T-helper 2 cell (primary cell): ENCODE measurements at regions not wholly inside any gene's neighbourhood (a gene's known extent, or its start where the extent isn't known, plus 50 kb on each side); places are given as distances from the start of the nearest gene placed in this dataset.
"Not testable (repeated sequence)": the region's sequence is repeated elsewhere in the genome, so short reads cannot be mapped to it uniquely, and the experiment has no call there.

ENCODE experiments used
- DNase-seq, 5 experiments: peaks; one replicate each; pipeline versions ENCODE4 v3.0.0 to v3.0.0-alpha.2; 2012 to 2022

DNA sequence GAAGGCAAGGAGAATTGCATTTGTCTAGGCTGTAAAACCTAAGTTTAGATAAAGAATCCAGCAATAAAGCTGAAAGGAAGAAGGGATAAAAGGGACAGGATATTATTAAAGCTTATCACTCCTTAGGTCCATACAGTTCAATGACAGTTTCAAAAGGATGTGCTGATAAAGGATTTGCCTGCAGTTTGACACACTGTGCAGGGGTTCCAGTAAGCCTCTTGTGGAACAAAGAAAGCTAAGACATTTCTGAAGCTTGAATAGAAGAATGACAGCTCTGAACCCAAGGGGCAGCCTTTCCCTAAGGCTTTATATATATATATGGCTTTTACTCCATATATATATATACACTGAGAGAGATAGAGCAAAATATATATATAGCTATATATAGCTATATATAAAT, 276.8 kb upstream of the GRM3 start:
- no peak for DNase-seq

- not testable (repeated sequence) for DNase-seq
These were observed 303.3 kb upstream of the GRM3 start for GRCh38 chr7:86340407-86340806.

GRCh38 chr7:86339051-86339450, 304.7 kb upstream of the GRM3 start:
- DNase-seq: no peak

DNA sequence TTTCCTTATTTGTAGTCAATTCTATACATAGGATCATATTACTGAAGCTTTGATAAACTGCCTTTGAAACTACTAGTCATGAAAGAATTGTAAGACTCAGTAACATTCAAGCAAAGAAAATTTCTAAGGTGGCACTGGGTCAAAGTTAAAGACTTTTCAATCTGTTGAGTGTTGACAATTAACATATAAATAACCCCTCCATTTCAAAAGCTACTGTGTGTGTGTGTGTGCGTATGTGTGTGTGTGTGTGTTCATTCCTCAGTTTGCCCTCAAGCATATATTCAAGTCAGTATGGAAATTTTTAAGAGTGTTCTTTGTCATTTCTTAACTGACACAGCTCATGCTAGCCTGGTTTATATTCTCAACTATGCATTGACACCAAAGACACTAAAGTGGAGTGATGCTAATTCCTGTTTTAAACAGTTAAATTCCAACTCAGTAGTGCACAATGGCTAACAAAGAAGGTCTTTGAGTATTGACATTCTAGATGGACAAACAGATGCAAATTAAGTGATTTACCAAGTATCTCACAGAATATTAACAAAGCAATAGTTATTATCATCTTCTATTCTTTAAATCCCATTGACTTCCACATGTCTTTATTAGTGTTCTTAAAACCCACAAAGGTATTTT, 314.8 kb upstream of the GRM3 start:
- DNase-seq: no peak

- no peak for DNase-seq
These were observed 316.9 kb upstream of the GRM3 start for GRCh38 chr7:86326847-86327246.

DNA sequence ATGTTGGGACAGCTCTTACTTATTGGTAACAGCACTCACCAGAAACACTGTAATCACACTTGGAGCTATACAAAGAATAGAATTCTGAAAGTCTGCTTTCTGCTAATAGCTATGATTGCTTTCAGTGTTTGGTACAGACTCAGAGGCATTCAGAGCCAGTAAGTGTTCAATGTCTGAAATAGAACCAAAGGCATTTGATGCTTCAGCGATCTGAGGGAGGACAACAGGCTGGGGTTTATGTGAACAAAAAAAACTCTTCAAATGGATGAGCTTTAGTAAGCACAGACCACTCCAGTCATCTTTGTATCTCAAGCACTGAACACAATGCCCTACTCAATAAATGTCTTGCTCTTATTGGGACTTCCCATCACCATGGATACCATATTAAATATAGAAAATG, 322.8 kb upstream of the GRM3 start:
- DNase-seq: no peak

GRCh38 chr7:86320341-86320740, 323.4 kb upstream of the GRM3 start:
- no peak for DNase-seq

DNA sequence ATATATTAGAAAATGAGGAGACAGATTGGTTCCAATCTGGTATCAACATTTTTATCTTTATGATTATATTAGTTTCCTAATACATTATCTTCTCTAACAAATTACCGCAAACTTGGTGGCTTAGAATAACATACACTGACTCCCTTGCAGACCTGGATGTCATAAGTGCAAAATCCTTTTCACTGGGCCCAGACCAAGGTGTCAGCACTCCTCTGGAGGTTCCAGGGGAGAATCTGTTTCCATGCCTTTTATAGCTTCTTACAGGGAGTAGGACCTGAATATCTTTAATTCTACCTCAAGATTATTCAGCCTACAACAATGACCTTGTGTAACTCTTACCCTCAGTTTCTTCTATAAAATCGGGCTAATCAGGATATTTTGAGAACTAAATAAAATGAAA, 329.9 kb upstream of the GRM3 start:
- DNase-seq: no peak

GRCh38 chr7:86301301-86301700, 342.4 kb upstream of the GRM3 start:
- no peak for DNase-seq

GRCh38 chr7:86295526-86295925, 348.2 kb upstream of the GRM3 start:
- no peak for DNase-seq

GRCh38 chr7:86282014-86282682, 361.6 kb upstream of the GRM3 start:
- DNase-seq: no peak

DNA sequence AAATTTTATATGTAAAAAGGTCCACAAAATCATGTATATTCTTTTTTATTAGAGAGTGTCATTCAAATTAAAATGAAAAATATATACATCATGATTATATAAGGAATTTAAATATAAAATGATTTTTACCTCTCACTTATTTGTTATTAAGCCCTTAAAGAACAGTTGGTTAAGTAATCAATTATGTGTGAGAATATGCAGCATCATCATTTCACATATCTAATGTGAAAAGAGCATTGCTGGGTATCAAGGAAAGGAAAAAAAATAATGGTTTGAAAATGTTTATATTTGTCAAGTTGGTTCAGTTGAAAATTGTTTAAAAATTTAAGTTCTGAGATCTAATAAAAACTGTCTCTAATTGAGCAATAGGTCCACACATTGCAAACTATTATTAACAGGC, 363.6 kb upstream of the GRM3 start:
- DNase-seq: no peak

DNA sequence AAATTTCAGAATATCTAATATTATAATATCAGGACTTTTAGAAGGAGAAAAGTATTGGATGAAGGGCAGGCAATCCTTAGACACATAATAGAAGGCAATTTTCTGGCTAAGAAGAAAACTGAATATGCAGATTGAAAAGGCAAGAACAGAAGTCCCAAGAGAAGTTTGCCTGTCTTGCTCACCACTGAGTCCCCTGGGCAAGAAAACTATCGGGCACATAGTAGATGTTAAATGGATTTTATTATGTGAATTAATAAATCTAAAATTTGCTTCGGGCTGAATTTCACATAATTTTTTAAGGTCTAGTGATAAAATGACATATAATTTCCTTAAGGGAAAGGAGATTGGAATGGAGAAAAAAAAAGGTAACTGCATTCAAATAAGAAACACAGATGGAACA, 380.9 kb upstream of the GRM3 start:
- no peak for DNase-seq

DNA sequence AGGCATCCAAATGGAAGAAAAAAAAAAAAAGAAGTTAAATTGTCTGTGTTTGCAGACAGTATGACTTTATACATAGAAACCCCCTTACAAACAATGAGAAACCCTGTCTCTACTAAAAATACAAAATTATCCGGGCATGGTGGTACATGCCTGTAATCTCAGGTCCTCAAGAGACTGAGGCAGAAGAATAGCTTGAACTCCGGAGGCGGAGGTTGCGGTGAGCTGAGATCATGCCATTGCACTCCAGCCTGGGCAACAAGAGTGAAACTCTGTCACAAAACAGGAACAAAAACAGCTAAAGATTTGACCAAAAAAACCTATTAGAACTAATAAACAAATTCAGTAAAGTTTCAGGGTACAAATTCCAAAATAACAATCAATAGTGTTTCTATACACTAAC, 385.8 kb upstream of the GRM3 start:
- DNase-seq: no peak

DNA sequence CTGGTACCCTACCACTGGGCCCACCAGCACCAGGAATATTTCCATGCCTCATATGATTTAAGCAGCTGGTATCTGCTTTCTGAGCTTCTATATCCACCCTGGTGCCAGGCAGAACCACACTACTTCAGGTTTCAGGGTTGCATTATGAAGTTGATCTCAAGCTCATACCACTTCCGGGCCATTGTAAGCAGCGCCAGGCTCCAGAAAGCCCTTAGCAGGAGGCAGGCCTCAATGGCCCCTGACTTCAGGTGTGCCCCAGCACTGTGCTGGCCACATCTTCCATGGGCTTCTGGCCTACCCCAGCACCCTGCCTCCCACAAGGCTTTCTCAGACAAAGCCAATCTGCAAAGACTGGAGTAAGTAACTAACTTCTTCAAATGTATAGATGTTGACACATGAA, 391.3 kb upstream of the GRM3 start:
- no peak for DNase-seq

DNA sequence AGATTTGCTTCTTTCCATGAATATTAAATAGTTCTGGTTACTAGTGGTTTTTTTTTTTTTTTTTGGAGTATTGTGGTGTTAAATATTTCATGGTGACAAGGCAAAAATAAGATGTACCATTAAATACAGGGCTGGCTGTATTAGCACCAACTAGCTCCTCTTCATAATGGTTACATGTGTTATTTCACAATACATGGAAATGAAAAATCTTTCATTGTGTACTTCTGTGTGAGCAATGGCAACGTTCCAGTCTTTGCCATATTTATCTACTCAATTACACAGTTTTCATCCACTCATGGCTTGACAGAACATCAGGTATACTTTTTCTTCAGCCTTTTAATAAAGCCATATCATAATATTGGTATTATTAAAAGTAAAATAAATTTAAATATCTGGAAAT, 394.7 kb upstream of the GRM3 start:
- no peak for DNase-seq

DNA sequence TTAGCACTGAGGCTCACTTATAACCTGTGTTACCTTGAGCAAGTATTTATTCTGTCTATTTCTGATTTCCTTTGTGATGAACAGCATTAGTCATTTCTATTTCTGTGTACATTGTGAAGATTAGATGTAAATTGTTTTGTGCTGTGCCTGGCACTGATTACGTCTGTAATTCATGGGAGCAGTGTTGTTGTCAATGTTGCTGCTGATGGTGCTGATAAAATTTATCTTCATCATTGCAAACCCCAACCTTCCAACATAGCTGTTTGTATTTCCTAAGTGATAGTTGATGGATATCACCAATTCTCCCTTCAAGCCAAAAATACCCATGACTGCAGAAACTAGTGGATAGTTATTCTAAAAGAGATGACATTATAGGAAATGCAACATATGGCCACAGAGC, 400.5 kb upstream of the GRM3 start:
- DNase-seq: no peak

DNA sequence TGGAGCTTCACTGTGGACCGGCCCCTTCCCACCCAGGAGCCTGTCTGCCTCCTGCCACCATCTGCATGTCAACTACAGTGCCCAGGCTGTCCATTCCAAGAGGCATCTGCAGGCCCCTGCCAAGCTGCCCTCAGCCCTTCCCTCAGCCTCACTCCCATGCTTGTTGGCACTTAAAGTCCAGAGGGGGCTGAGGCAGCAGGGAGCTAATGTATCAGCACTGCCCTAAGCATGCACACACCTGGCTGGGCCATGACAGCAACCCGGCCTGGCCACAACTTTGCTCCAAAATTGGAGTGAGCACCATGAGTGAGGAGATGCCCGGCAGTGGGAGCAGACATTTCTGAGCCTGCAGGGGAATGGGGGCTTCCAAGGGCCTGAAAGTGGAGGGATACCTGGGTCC, 417.5 kb upstream of the GRM3 start:
- DNase-seq: no peak

DNA sequence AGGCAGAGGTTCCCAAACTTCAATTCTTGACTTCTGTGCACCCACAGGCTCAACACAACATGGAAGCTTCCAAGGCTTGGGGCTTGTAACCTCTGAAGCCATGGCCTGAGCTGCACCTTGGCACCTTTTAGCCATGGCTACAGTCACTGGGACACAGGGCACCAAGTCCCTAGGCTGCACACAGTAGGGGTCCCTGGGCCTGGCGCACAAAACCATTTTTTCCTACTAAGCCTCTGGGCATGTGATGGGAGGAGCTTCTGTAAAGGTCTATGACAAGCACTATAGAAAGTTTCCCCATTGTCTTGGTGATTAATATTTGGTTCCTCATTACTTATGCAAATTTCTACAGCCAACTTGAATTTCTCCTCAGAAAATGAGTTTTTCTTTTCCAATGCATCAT, 420.9 kb upstream of the GRM3 start:
- no peak for DNase-seq

DNA sequence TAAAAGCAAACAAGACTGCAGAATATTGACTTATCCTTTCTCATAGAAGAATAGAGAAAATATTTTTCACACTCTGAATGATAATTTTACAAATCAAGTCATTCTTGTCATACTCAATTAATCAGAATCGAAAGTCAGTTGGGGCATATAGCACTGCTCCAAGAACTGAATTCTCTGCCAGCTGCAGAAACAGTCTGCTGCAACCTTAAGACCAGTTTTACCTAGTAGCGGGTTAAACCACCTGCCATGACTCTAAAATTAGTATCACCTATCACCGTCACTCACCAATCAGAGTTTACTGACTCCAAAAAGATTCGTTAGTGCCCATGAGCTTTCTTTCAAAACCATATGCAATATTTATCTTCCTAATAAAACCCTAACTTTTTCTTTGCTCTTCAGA, 429.0 kb upstream of the GRM3 start:
- DNase-seq: no peak

- DNase-seq: no peak
These were observed 430.7 kb upstream of the GRM3 start for GRCh38 chr7:86212976-86213375.

- DNase-seq: no peak
These were observed 434.7 kb upstream of the GRM3 start for GRCh38 chr7:86209036-86209435.

GRCh38 chr7:86207740-86208139, 436.0 kb upstream of the GRM3 start:
- DNase-seq: no peak

DNA sequence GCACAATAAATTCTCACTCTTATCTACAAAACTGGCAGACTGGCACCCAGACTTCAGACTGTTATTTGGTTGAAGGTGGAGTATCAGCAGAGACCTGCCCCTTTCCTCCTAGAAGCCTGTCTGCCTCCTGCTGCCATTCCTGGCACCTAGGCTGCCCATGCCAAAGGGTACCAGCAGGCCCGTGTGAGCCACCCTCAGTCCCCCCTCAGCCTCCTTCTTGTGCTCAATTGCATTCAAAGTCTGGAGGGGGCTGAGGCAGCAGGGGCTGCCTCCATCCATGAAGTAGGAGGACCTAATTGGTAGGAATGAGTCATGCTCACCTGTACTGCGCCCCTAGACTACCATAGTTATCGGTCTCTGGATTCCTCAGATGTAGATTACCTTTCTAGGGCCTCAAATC, 440.9 kb upstream of the GRM3 start:
- no peak for DNase-seq

- DNase-seq: no peak
These were observed 441.9 kb upstream of the GRM3 start for GRCh38 chr7:86201767-86202166.
